H9 (cell line): ENCODE measurements at regions not wholly inside any gene's neighbourhood (a gene's known extent, or its start where the extent isn't known, plus 50 kb on each side); places are given as distances from the start of the nearest gene placed in this dataset.

Experiments used
- DNase-seq: peaks from one replicate; pipeline ENCODE4 v3.0.0-alpha.2; 2017
- H2AFZ ChIP-seq: one replicate; pipeline ENCODE4 v1.6.1; 2013; ENCODE audit warnings: mild to moderate bottlenecking, low read length, control low read depth, moderate library complexity
- H2AK5ac ChIP-seq: 2 replicates; pipeline ENCODE4 v1.6.1; 2013; ENCODE audit warnings: low read length, control low read depth, mixed read lengths; ENCODE audit not compliant: insufficient read length
- H2BK120ac ChIP-seq: one replicate; pipeline ENCODE4 v1.6.1; 2013; ENCODE audit warnings: low read depth, mild to moderate bottlenecking, low read length, control low read depth, inconsistent platforms; ENCODE audit not compliant: poor library complexity, severe bottlenecking
- H2BK12ac ChIP-seq: 2 replicates; pipeline ENCODE4 v1.6.1; 2013; ENCODE audit warnings: low read length, control low read depth, mixed read lengths, low read depth; ENCODE audit not compliant: insufficient read length
- H2BK15ac ChIP-seq: 2 replicates; pipeline ENCODE4 v1.6.1; 2013; ENCODE audit warnings: low read depth, low read length, control low read depth
- H2BK20ac ChIP-seq: one replicate; pipeline ENCODE4 v1.6.1; 2013; ENCODE audit warnings: low read depth, mild to moderate bottlenecking, low read length, control low read depth, inconsistent platforms; ENCODE audit not compliant: poor library complexity, severe bottlenecking
- H2BK5ac ChIP-seq: 2 replicates; pipeline ENCODE4 v1.6.1; 2013; ENCODE audit warnings: low read length, control low read depth, mixed read lengths; ENCODE audit not compliant: insufficient read length
- H3K14ac ChIP-seq: 2 replicates; pipeline ENCODE4 v1.6.1; 2013; ENCODE audit warnings: low read length, control low read depth; ENCODE audit not compliant: insufficient read depth
- H3K18ac ChIP-seq: 2 replicates; pipeline ENCODE4 v1.6.1; 2013; ENCODE audit warnings: low read depth, mild to moderate bottlenecking, mixed read lengths, low read length, control low read depth; ENCODE audit not compliant: insufficient read length
- H3K23ac ChIP-seq: 2 replicates; pipeline ENCODE4 v1.6.1; 2013; ENCODE audit warnings: low read length, control low read depth, mixed read lengths, low read depth; ENCODE audit not compliant: insufficient read length
- H3K23me2 ChIP-seq: 2 replicates; pipeline ENCODE4 v1.6.1; 2013; ENCODE audit warnings: low read depth, mild to moderate bottlenecking, mixed read lengths, low read length, control low read depth; ENCODE audit not compliant: insufficient read length, poor library complexity, severe bottlenecking
- H3K27ac ChIP-seq: 2 replicates; pipeline ENCODE4 v1.5.1; 2013; ENCODE audit warnings: low read length, control low read depth, mixed read lengths, low read depth; ENCODE audit not compliant: insufficient read length
- H3K27me3 ChIP-seq: 2 replicates; pipeline ENCODE4 v1.6.1; 2013; ENCODE audit warnings: low read length, control low read depth, inconsistent platforms; ENCODE audit not compliant: insufficient read depth
- H3K4ac ChIP-seq: 2 replicates; pipeline ENCODE4 v1.6.1; 2013; ENCODE audit warnings: low read depth, mild to moderate bottlenecking, control low read depth, inconsistent platforms, low read length, moderate library complexity
- H3K4me1 ChIP-seq: 2 replicates; pipeline ENCODE4 v1.6.1; 2013; ENCODE audit warnings: low read length, control low read depth, inconsistent platforms; ENCODE audit not compliant: insufficient read depth
- H3K4me2 ChIP-seq: 2 replicates; pipeline ENCODE4 v1.6.1; 2013; ENCODE audit warnings: low read length, control low read depth, mixed read lengths; ENCODE audit not compliant: insufficient read length, insufficient read depth
- H3K56ac ChIP-seq: 2 replicates; pipeline ENCODE4 v1.6.1; 2013; ENCODE audit warnings: low read depth, mild to moderate bottlenecking, mixed read lengths, low read length, control low read depth; ENCODE audit not compliant: insufficient read length
- H3K79me1 ChIP-seq: 2 replicates; pipeline ENCODE4 v1.6.1; 2013; ENCODE audit warnings: low read depth, mild to moderate bottlenecking, moderate library complexity, low read length, control low read depth, inconsistent platforms; ENCODE audit not compliant: insufficient read depth, poor library complexity, severe bottlenecking
- H3K79me2 ChIP-seq: 2 replicates; pipeline ENCODE4 v1.6.1; 2013; ENCODE audit warnings: low read length, control low read depth, inconsistent platforms; ENCODE audit not compliant: insufficient read depth
- H3K9ac ChIP-seq: 2 replicates; pipeline ENCODE4 v1.6.1; 2013; ENCODE audit warnings: low read length, control low read depth, mixed read lengths; ENCODE audit not compliant: insufficient read length; ENCODE audit errors: extremely low read depth
- H3K9me3 ChIP-seq: one replicate; pipeline ENCODE4 v1.6.1; 2013; ENCODE audit warnings: low read depth, low read length, inconsistent platforms; ENCODE audit not compliant: control insufficient read depth
- H3T11ph ChIP-seq: one replicate; pipeline ENCODE4 v1.6.1; 2013; ENCODE audit warnings: mild to moderate bottlenecking, low read length, control low read depth, inconsistent platforms
- H4K20me1 ChIP-seq: one replicate; pipeline ENCODE4 v1.6.1; 2013; ENCODE audit not compliant: control insufficient read depth, insufficient read length, insufficient read depth
- H4K5ac ChIP-seq: 2 replicates; pipeline ENCODE4 v1.6.1; 2013; ENCODE audit warnings: low read depth, mild to moderate bottlenecking, mixed read lengths, low read length, control low read depth; ENCODE audit not compliant: insufficient read length
- H4K8ac ChIP-seq: replicated peaks from 2 replicates; pipeline ENCODE4 v1.6.1; 2013; ENCODE audit warnings: low read length, control low read depth, mixed read lengths, low read depth; ENCODE audit not compliant: insufficient read length
- H4K91ac ChIP-seq: 2 replicates; pipeline ENCODE4 v1.6.1; 2013; ENCODE audit warnings: low read depth, mild to moderate bottlenecking, moderate library complexity, mixed read lengths, low read length, control low read depth; ENCODE audit not compliant: insufficient read length
- H3K27ac Mint-ChIP-seq, 3 experiments: 2 replicates in 2 of 3; 3 replicates in 1 of 3; pipeline ENCODE4 v1.8.0; 2020 to 2021; ENCODE audit warnings: mixed read lengths in 3 of 3, mild to moderate bottlenecking in 1 of 3, moderate library complexity in 1 of 3
- H3K27me3 Mint-ChIP-seq: 2 replicates; pipeline ENCODE4 v1.8.0; 2021; ENCODE audit warnings: low read depth, mild to moderate bottlenecking, moderate library complexity, mixed read lengths
- H3K36me3 Mint-ChIP-seq, 3 experiments: 2 replicates in 2 of 3; 3 replicates in 1 of 3; pipeline ENCODE4 v1.8.0; 2020 to 2021; ENCODE audit warnings: low read depth in 3 of 3, mixed read lengths in 3 of 3; ENCODE audit not compliant: insufficient read depth in 1 of 3
- H3K4me1 Mint-ChIP-seq, 2 experiments: 2 replicates each; pipeline ENCODE4 v1.8.0; 2020; ENCODE audit warnings: mixed read lengths in 2 of 2
- H3K4me3 Mint-ChIP-seq, 2 experiments: 2 replicates in 1 of 2; 3 replicates in 1 of 2; pipeline ENCODE4 v1.8.0; 2020 to 2021; ENCODE audit warnings: mild to moderate bottlenecking in 2 of 2, mixed read lengths in 2 of 2, moderate library complexity in 1 of 2
- H3K9me3 Mint-ChIP-seq, 2 experiments: 2 replicates in 1 of 2; 3 replicates in 1 of 2; pipeline ENCODE4 v1.8.0; 2020; ENCODE audit warnings: mild to moderate bottlenecking in 2 of 2, mixed read lengths in 2 of 2, moderate library complexity in 1 of 2
- CTCF ChIP-seq: fragments of 200-600 bp; sonication (generic); conservative IDR thresholded peaks from 3 replicates; pipeline ENCODE4 v1.8.0; 2021; ENCODE audit warnings: antibody characterized with exemption, mild to moderate bottlenecking
- WGBS: extraction: QIAGEN DNeasy Blood & Tissue Kit; methylation state at CpG from one replicate; pipeline ENCODE4 v1.1.7; 2013; ENCODE audit warnings: missing lambda C conversion rate, low lambda C conversion rate, mixed read lengths; ENCODE audit not compliant: insufficient read length; ENCODE audit errors: extremely low coverage; 5-methylcytosine and 5-hydroxymethylcytosine counted together

- H3K9me3 Mint-ChIP-seq, result no peaks in the 10 kb centered on the region; a peak in 1 of 5 replicates
- TF ChIP-seq CTCF, result no peak
Observed at GRCh38 chr10:117476281-117476680, 66.3 kb upstream of the EMX2 start.

More at GRCh38 chr10:117476281-117476680, 66.3 kb upstream of the EMX2 start:
- Histone ChIP-seq H3K79me2 (no peaks in the 10 kb centered on the region), H3K14ac (no peak overlapping the region), H3K23me2 (no peaks in the 10 kb centered on the region), H3K4me1 (no peaks in the 10 kb centered on the region), H4K8ac (no peak overlapping the region), H3K9ac (no peak overlapping the region), H2BK12ac (no peak overlapping the region), H2BK15ac (no peak overlapping the region), H3K4me2 (no peak overlapping the region), H3K4ac (no peak overlapping the region), H4K91ac (no peak overlapping the region), H2BK5ac (no peak overlapping the region), H3K23ac (no peak overlapping the region), H3T11ph (no peak overlapping the region), H3K27ac (no peak overlapping the region), H3K79me1 (no peaks in the 10 kb centered on the region), H2BK120ac (no peak overlapping the region), H2AK5ac (no peak overlapping the region), H3K56ac (no peak overlapping the region), H4K5ac (no peak overlapping the region), H3K9me3 (no peaks in the 10 kb centered on the region), H2BK20ac (no peak overlapping the region), H3K27me3 (no peaks in the 10 kb centered on the region), H3K18ac (no peak overlapping the region), H2AFZ (no peak overlapping the region), H4K20me1 (no peaks in the 10 kb centered on the region)
- H3K36me3 Mint-ChIP-seq, result peaks cover 0 to 1% (median 0%) of the 10 kb centered on the region in 3 experiments; a peak in 1 of 7 replicates
- H3K4me1 Mint-ChIP-seq, result no peaks in the 10 kb centered on the region
- H3K27me3 Mint-ChIP-seq, result peaks cover 47% of the 10 kb centered on the region
- no peak overlapping the region; a peak in 1 of 7 replicates for H3K27ac Mint-ChIP-seq
- WGBS, result no CpG with 5 or more reads among the region's 2 CpGs
- no peak overlapping the region for H3K4me3 Mint-ChIP-seq
- no peak for DNase-seq
